ENCODE measurements at regions not wholly inside any gene's neighbourhood (a gene's known extent, or its start where the extent isn't known, plus 50 kb on each side); places are given as distances from the start of the nearest gene placed in this dataset.

DNA sequence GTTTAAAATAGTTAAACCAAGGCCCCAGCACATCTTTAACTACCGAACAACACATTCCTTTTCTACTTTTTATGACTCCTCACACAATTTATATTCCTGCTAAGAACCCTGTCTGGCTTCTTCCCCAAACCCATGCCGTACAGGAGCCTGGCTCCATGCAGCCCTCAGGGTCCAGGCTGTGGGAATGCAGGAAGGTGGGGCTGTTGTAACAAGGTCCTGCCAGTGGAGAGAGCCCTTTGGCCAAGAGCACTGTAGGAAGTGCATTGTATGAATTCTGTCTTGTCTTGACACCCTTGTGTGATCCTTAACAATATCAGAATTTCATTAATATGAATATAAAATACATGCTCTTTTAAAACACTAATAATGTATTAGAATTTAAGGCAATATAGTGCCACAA lies 563.8 kb downstream of the TBL1XR1 start:
- peaks cover 0 to 3% (median 0%) of the 10 kb centered on the region in 11 donors for H3K9me3 ChIP-seq
- no peaks in the 10 kb centered on the region for H3K36me3 ChIP-seq
- no peaks in the 10 kb centered on the region for H3K27me3 ChIP-seq
- H3K4me3 ChIP-seq: no peak overlapping the region
- 49% methylated on average over 2 of the region's 2 CpGs for WGBS, 2 donors
- no peaks in the 10 kb centered on the region for H3K4me1 ChIP-seq
- ATAC-seq (no peak), DNase-seq (no peak)
- no peak overlapping the region for H3K27ac ChIP-seq
- intact Hi-C loops (cut with DNase I): no loop called here
- TF ChIP-seq, protein P1, sequence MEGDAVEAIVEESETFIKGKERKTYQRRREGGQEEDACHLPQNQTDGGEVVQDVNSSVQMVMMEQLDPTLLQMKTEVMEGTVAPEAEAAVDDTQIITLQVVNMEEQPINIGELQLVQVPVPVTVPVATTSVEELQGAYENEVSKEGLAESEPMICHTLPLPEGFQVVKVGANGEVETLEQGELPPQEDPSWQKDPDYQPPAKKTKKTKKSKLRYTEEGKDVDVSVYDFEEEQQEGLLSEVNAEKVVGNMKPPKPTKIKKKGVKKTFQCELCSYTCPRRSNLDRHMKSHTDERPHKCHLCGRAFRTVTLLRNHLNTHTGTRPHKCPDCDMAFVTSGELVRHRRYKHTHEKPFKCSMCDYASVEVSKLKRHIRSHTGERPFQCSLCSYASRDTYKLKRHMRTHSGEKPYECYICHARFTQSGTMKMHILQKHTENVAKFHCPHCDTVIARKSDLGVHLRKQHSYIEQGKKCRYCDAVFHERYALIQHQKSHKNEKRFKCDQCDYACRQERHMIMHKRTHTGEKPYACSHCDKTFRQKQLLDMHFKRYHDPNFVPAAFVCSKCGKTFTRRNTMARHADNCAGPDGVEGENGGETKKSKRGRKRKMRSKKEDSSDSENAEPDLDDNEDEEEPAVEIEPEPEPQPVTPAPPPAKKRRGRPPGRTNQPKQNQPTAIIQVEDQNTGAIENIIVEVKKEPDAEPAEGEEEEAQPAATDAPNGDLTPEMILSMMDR (IDR thresholded peaks at IDR 0.05): no peak

DNA sequence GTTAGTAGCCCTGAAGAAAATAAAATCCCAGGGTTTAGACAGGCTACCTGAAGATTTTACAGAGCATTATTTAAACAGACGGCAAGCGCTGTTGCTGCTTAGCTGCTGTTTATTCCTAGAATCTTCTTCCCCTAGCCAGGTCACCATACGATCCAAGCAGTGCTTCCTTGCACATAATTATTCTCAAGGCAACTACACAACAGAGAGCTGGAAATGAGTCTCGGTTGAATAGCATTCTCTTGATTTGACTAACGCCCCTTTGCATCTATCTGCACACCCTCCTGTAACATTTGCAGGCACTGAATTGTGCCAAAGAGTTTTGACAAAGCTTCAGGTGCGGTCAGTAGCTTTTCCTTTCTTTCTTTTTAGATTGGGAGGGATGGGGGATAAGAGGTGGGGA lies 564.4 kb downstream of the TBL1XR1 start:
- H3K36me3 ChIP-seq: no peaks in the 10 kb centered on the region
- H3K4me1 ChIP-seq: no peaks in the 10 kb centered on the region
- H3K27me3 ChIP-seq: no peaks in the 10 kb centered on the region
- DNase-seq (no peak), ATAC-seq (no peak)
- intact Hi-C loops (cut with DNase I): no loop called here
- H3K9me3 ChIP-seq: peaks cover 0 to 3% (median 0%) of the 10 kb centered on the region in 11 donors
- no peak overlapping the region for H3K27ac ChIP-seq
- H3K4me3 ChIP-seq: no peak overlapping the region
- TF ChIP-seq, protein P1 (IDR thresholded peaks at IDR 0.05): no peak
- 80 to 85% methylated on average over 6 of the region's 6 CpGs for WGBS, 2 donors

DNA sequence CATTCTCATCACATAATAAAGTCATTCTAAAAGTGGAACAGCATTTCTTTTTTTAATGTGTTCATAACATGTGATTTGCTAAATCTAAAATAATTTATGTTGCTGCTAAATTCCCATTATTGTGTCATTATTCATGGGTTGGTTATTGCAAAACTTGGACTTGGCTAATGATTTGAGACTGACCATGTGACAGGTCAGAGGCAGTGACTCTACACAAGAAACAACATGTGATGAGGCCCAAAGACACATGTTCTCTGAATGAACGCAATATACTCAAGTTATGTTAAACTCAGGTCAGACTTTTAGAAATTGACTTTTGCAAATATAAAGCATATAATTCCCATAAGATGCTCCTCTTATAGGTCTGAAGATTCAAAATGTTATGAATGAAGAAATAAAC lies 566.1 kb downstream of the TBL1XR1 start:
- WGBS, 2 donors: 95 to 98% methylated on average over 1 of the region's 1 CpG
- no peaks in the 10 kb centered on the region for H3K9me3 ChIP-seq
- H3K36me3 ChIP-seq: no peaks in the 10 kb centered on the region
- H3K4me1 ChIP-seq: peaks cover 0 to 3% (median 0%) of the 10 kb centered on the region in 9 donors
- ATAC-seq (no peak), DNase-seq (no peak)
- TF ChIP-seq, protein P1 (IDR thresholded peaks at IDR 0.05): no peak
- intact Hi-C loops (cut with DNase I): no loop called here
- H3K4me3 ChIP-seq: no peak overlapping the region
- no peak overlapping the region for H3K27ac ChIP-seq
- no peaks in the 10 kb centered on the region for H3K27me3 ChIP-seq

DNA sequence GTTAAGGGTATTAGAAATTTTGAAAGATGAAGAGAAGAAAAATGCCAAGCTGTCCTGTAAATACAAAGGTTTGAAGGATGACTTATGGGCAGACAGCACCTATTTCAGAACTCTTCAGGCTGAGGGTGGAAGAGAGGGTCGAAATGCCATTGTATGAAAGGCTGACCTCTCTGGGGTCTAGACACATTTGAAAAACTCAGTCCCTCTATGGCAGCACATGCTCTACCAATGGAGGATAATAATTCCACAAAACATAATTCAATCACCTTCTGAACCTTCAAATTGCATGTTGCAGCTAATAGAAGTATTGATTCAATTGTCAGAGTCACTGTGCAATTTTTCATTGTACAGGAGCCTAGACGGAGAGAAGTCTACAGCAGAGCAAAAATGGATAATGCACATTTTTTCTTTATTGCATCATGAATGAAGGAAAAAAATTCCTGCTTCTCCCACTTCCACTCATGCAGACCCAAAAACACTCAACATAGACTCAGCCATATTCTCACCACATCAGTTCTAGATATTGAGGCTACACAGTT lies 569.1 kb downstream of the TBL1XR1 start:
- ATAC-seq: no peak
- peaks cover 0 to 3% (median 0%) of the 10 kb centered on the region in 9 donors for H3K4me1 ChIP-seq
- TF ChIP-seq, protein P1 (IDR thresholded peaks at IDR 0.05): no peak
- H3K9me3 ChIP-seq: no peaks in the 10 kb centered on the region
- WGBS, 2 donors: 88 to 89% methylated on average over 2 of the region's 2 CpGs
- intact Hi-C loops (cut with DNase I): no loop called here
- H3K36me3 ChIP-seq: no peaks in the 10 kb centered on the region
- no peak overlapping the region for H3K27ac ChIP-seq
- no peaks in the 10 kb centered on the region for H3K27me3 ChIP-seq
- no peak for DNase-seq
- no peak overlapping the region for H3K4me3 ChIP-seq

All from heart right ventricle (tissue), 16 donors.